NCI-H2081 (cell line): ENCODE measurements at regions not wholly inside any gene's neighbourhood (a gene's known extent, or its start where the extent isn't known, plus 50 kb on each side); places are given as distances from the start of the nearest gene placed in this dataset.
"Not testable (repeated sequence)": the region's sequence is repeated elsewhere in the genome, so short reads cannot be mapped to it uniquely, and the experiment has no call there.

Experiments
- DNase-seq, 2 experiments: peaks; one replicate each; lab custom pipeline; 2025; lab: John Stamatoyannopoulos, UW

DNA sequence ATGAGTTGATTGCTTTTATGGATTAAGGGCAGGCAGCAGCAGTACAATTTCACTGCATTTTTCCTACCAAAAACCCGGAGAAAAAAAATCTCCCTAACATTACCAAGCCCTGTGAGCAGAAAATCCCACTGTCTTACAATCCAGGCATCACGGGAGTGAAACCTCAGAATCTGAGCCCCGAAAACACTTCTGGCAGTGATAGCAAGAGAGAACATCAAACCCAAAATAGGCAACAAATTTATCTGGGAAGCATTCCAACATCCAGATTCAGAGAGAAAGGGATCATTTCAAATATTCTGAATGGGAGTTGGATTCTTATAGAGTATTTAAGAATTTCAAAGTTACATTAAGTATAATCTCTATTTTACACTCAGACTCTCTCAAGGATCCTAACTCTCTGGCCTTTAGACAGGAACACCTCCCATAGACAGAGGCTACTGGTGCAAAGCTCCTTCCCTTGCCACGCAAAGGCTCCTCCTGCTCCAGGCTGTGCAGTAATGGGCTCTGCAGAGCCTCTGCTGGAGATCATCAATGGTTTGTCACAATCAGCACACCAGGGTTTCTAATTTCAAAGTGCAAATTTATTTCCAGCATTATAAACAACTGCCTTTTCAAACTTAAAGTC lies 256.9 kb downstream of the PARM1 start:
- DNase-seq = no peak

GRCh38 chr4:75180790-75181776 lies 248.2 kb downstream of the PARM1 start:
- no peak for DNase-seq

- no peak for DNase-seq
These were observed 247.3 kb downstream of the PARM1 start for GRCh38 chr4:75180217-75180616.

- DNase-seq = no peak
These were observed 246.6 kb downstream of the PARM1 start for GRCh38 chr4:75179510-75179909.

DNA sequence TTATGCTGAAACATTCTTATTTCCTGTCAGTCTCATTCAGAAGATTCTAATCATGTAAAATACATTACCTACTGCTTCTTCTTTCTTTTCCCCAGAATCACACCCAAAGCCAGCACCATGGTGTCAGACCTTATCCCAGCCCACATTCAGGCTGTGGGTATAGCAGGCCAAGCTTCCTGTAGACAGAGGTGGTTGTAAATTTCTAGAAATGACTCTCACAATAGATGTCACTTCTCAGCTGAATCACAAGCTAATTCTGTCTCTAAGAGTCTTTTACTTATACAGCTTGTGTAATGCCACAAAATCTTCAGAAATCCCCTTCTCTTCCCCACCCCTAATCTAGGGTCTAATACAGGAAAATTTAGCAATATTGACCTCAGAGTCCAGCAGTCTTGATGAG lies 239.6 kb downstream of the PARM1 start:
- no peak for DNase-seq

- no peak for DNase-seq
These were observed 236.5 kb downstream of the PARM1 start for GRCh38 chr4:75169427-75169826.

DNA sequence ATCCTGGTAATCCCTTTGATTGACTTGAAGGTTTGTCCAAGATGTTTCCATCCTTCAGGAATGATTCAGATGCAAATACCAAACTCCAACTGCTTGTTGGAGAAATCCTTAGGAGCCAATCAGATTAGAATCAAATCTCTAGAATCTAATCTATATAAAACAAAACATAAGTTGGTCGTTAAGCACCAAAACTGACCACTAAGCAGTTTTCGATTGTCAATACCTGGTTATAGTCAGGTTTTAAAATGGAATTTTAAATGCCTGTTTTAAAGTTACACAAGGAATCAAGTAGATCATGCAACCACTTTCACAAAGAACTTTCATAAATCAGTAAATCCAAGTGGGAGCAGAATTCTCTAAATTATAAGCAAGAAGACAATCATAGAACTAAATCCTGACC lies 236.1 kb downstream of the PARM1 start:
- DNase-seq = no peak

DNA sequence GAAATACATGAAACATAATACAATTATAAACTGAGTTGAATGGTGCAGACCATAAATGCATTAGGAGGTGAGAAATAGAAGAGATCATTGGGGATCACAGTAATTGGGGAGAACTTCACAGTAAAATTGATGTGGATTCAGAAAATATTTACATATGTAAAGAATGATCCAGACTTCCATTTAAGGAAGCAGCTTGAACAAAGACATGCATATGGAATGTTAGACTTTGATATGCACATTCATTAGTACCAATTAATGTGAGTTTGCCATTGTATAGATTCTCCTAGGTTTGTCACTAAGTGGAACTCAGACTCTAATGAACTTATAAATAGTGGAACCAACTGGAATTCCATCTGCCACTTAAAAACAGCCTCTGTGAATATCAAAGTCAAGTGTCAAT lies 235.6 kb downstream of the PARM1 start:
- no peak for DNase-seq

- DNase-seq = not testable (repeated sequence)
These were observed 232.2 kb downstream of the PARM1 start for GRCh38 chr4:75165100-75165499.

DNA sequence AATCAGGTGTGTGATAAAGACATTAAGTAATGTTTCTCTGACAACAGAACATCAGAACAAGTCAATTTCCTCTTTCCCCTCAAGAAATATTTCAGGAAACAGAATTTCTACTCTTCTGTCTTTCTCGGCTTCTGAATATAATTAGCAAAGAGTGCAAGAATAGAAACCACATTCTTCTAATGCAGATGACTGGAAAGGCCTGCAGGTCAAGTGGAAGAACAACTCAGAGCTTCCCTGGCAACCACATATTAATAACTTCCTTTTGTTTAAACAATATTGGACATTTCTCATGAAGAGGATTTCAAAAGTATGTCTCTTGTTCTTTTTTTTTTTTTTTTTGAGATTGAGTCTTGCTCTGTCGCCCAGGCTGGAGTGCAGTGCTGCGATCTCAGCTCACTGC lies 225.5 kb downstream of the PARM1 start:
- DNase-seq = no peak

- DNase-seq = no peak
These were observed 222.1 kb downstream of the PARM1 start for GRCh38 chr4:75154994-75155393.

DNA sequence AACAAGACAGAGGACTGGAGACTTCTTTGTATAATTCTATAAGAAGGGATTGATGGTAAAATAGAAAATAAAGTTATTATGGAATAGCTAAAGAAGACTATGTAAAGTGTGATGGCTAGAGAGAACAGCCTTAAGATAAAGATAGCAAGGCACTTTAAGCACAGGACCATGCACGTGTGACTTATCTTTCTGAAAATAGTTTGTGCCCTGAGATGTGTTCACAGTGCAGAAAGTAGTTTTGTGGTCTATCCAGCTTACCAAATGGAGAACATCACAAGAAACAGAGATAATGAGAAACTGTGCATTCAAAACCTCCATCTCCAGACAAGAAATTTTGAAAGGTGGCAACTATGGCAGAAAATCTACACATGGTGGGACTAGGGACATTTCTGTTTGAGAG lies 213.3 kb downstream of the PARM1 start:
- DNase-seq = no peak

- DNase-seq = no peak
These were observed 211.6 kb downstream of the PARM1 start for GRCh38 chr4:75144475-75144874.

GRCh38 chr4:75142850-75143249 lies 209.9 kb downstream of the PARM1 start:
- no peak for DNase-seq

- no peak for DNase-seq
These were observed 209.5 kb downstream of the PARM1 start for GRCh38 chr4:75142382-75142781.

DNA sequence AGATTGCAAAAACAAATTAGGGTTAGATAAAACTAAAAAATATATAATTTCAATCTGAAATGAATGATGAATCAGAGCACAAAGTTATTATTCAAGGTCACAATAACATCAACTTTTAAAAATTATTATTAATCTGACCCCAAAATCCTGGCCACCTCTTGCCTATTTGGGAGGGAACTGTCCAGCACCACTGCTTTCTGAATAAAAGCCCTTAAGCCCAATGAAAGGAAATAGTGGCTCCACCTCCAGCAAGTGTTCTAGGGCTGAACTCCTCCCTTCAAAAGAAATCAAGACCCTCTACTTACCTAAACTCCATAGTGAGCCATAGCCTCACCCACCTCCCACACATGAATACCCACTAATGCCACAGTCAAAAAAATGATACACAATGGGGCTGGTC lies 208.2 kb downstream of the PARM1 start:
- DNase-seq = no peak

DNA sequence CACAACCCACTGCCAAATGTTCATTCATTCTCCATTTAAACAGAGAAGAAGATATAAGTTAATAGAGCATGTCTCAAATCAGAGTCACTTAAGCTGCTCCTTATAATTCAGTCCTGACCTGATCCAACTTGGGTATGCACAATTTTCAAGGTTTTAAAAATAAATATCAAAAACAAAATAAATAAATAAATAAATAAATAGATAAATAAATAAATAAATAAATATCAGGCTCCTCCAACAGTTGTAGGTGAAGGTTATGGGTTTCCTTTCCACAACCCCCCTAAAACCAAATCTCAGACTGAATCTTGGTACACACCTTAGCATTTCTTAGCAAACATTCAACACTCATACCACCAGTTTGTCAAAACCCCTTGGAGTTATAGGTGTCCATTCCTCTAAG lies 204.4 kb downstream of the PARM1 start:
- no peak for DNase-seq

DNA sequence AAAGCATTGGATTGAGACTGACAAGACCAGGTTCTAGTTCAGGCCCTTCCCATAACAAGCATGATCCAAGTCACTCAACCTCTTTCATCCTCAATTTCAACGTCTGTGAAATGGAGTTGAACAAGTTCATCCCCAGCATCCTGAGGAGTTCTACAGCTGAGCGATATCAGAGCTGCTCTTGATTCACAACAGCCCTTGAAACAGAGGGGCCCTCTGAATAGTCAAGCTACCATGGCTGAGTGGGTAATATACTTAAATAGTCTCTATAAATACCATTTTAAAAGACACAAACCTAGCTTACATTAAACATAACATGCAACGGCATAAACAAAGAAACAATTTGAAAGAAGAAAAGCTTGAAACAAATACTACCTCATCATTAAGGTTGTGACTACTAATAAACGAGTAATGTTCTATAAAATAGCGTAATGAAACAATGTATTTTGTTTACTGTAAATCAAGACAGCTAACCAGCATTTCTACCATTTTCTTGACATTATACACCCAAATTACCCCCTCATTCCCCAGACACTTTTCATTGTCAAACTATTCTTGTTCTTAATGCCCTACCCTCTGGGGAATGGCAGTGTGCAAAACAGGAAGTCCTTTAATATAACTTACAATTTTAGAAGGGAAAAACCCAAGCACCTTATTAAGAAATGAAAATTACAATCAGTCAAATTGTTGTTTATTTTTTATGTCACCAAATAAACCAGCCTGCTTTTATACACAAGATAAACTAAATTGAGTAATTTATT lies 202.3 kb downstream of the PARM1 start:
- DNase-seq = no peak

- DNase-seq = not testable (repeated sequence)
These were observed 194.0 kb downstream of the PARM1 start for GRCh38 chr4:75126870-75127269.

DNA sequence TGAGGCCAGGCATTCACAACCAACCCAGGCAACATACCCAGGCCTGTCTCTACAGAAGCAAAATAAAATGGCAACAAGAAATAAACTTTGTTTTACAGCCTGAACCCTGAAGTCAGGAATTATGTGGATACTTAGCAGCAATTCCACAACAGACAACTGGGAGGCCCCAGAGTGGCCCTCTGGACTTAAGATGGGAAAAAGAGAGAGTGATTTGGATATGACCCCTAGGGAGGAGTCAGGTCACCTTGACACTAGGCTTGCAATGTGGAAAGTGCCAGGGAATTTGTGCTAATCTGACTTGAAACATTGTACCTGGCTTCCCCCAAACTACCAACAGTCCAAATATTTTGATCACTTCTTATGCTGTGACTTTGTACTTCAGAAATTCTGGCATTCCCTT lies 193.1 kb downstream of the PARM1 start:
- no peak for DNase-seq

- no peak for DNase-seq
These were observed 189.6 kb downstream of the PARM1 start for GRCh38 chr4:75122424-75123014.

GRCh38 chr4:75118739-75119138 lies 185.8 kb downstream of the PARM1 start:
- no peak for DNase-seq
